Endothelial cell of umbilical vein (primary cell): ENCODE measurements at regions not wholly inside any gene's neighbourhood (a gene's known extent, or its start where the extent isn't known, plus 50 kb on each side); places are given as distances from the start of the nearest gene placed in this dataset.

Experiments
- BruUV-seq: library from RNA; stranded (reverse); fragments of 400-500 nt; replicated peaks from 2 replicates; lab custom pipeline; 2021; lab: Mats Ljungman, UMichigan
- CTCF ChIA-PET: fragments of 300-600, 350-600 bp; sonication (Branson Sonifier 250); formaldehyde crosslinking; loops from one replicate; lab custom pipeline; 2021; ENCODE audit warnings: antibody characterized with exemption, inconsistent platforms; lab: Charles Lee
- POLR2A ChIA-PET: fragments of 300-600, 350-600 bp; sonication (Branson Sonifier 250); formaldehyde crosslinking; loops from one replicate; lab custom pipeline; 2021; ENCODE audit warnings: antibody characterized with exemption, inconsistent platforms; lab: Charles Lee
- DNase-seq: peaks from one replicate; pipeline ENCODE4 v3.0.0-alpha.2; 2011; ENCODE audit warnings: low read depth, low spot score
- FAIRE-seq: peaks from 2 replicates; lab custom pipeline; 2011; peaks lifted over from hg19 to GRCh38; lab: Jason Lieb, UNC
- H2AFZ ChIP-seq: 2 replicates; pipeline ENCODE4 v1.6.0; 2012; ENCODE audit warnings: low read depth, low read length, control low read depth, inconsistent platforms
- H3K27ac ChIP-seq: 2 replicates; pipeline ENCODE4 v1.5.1; 2011; ENCODE audit warnings: low read depth, mild to moderate bottlenecking, control low read depth, low read length, moderate library complexity; ENCODE audit not compliant: insufficient read depth
- H3K27me3 ChIP-seq, 2 experiments: 2 replicates each; pipeline versions ENCODE4 v1.6.0 to v1.6.1; 2011; ENCODE audit warnings: low read length in 2 of 2, mixed read lengths in 1 of 2; ENCODE audit not compliant: control insufficient read depth in 2 of 2, insufficient read depth in 2 of 2
- H3K36me3 ChIP-seq, 2 experiments: 2 replicates in 1 of 2; 3 replicates in 1 of 2; pipeline ENCODE4 v1.5.1; 2011; ENCODE audit warnings: low read length in 2 of 2, mild to moderate bottlenecking in 1 of 2, moderate library complexity in 1 of 2; ENCODE audit not compliant: control insufficient read depth in 2 of 2, insufficient read depth in 2 of 2; ENCODE audit errors: extremely low read depth in 1 of 2
- H3K4me1 ChIP-seq: 3 replicates; pipeline ENCODE4 v1.5.1; 2011; ENCODE audit warnings: mild to moderate bottlenecking, low read length; ENCODE audit not compliant: control insufficient read depth, insufficient read depth; ENCODE audit errors: extremely low read depth
- H3K4me2 ChIP-seq: 2 replicates; pipeline ENCODE4 v1.6.1; 2011; ENCODE audit warnings: low read length, control low read depth, mixed read lengths; ENCODE audit not compliant: insufficient read depth
- H3K4me3 ChIP-seq, 3 experiments: fragments of 200-600 bp in 1 of 3; sonication (generic), shearing (Covaris generic) in 1 of 3; replicated peaks in 1 of 3; 2 replicates each; pipeline ENCODE4 v1.5.1; 2011 to 2016; ENCODE audit warnings: control low read depth in 3 of 3, low read length in 3 of 3, mild to moderate bottlenecking in 2 of 3, inconsistent platforms in 1 of 3, low read depth in 1 of 3, moderate library complexity in 1 of 3; ENCODE audit not compliant: insufficient read depth in 1 of 3
- H3K79me2 ChIP-seq: 2 replicates; pipeline ENCODE4 v1.6.0; 2012; ENCODE audit warnings: low read length, inconsistent platforms; ENCODE audit not compliant: control insufficient read depth, insufficient read depth
- H3K9ac ChIP-seq: replicated peaks from 2 replicates; pipeline ENCODE3; 2011; ENCODE audit warnings: low read length, control low read depth; ENCODE audit not compliant: insufficient read depth; ENCODE audit errors: extremely low read depth
- H3K9me1 ChIP-seq: replicated peaks from 3 replicates; pipeline ENCODE4 v1.6.0; 2011; ENCODE audit warnings: mild to moderate bottlenecking, low read length; ENCODE audit not compliant: control insufficient read depth, insufficient read depth; ENCODE audit errors: extremely low read depth
- H3K9me3 ChIP-seq: replicated peaks from 2 replicates; pipeline ENCODE4 v1.5.1; 2012; ENCODE audit warnings: low read length, inconsistent platforms; ENCODE audit not compliant: control insufficient read depth, insufficient read depth
- H4K20me1 ChIP-seq: replicated peaks from 2 replicates; pipeline ENCODE3; 2011; ENCODE audit warnings: mild to moderate bottlenecking, low read length; ENCODE audit not compliant: control insufficient read depth, insufficient read depth; ENCODE audit errors: extremely low read depth
- CTCF ChIP-seq, 2 donors: IDR thresholded peaks; 1 replicate in 1 of 2; 2 replicates in 1 of 2; pipeline ENCODE4 v1.5.1; 2011; ENCODE audit warnings: low read length in 2 of 2, mild to moderate bottlenecking in 2 of 2, moderate library complexity in 2 of 2, control low read depth in 1 of 2, inconsistent platforms in 1 of 2, low read depth in 1 of 2; ENCODE audit not compliant: insufficient read depth in 1 of 2; ENCODE audit errors: extremely low read depth in 1 of 2
- EZH2 ChIP-seq: IDR thresholded peaks from 2 replicates; pipeline ENCODE4 v1.6.1; 2012; ENCODE audit warnings: borderline replicate concordance, low read depth, mild to moderate bottlenecking, moderate library complexity, low read length, inconsistent platforms; ENCODE audit not compliant: severe bottlenecking
- GATA2 ChIP-seq: IDR thresholded peaks from 2 replicates; pipeline ENCODE4 v1.7.0; 2011; ENCODE audit warnings: low read depth, mild to moderate bottlenecking, moderate library complexity, mixed read lengths, low read length; ENCODE audit not compliant: insufficient read length, insufficient read depth
- JUN ChIP-seq: IDR thresholded peaks from 2 replicates; pipeline ENCODE4 v1.6.1; 2011; ENCODE audit warnings: borderline replicate concordance, low read depth; ENCODE audit not compliant: insufficient read length, insufficient read depth
- MAX ChIP-seq: IDR thresholded peaks from 2 replicates; pipeline ENCODE4 v1.6.1; 2011; ENCODE audit not compliant: insufficient read depth, insufficient read length
- MYC ChIP-seq: IDR thresholded peaks from one replicate; pipeline ENCODE4 v1.6.1; 2011; ENCODE audit warnings: mild to moderate bottlenecking, low read depth, low read length
- POLR2A ChIP-seq: IDR thresholded peaks from 2 replicates; pipeline ENCODE4 v1.6.1; 2012; ENCODE audit warnings: low read depth, mild to moderate bottlenecking, control low read depth, low read length
- dilution Hi-C: fragments of 300-500 bp; cut with MboI; formaldehyde crosslinking; loops from one replicate; pipeline ENCODE4 v1.15.0; 2019; ENCODE audit warnings: low sequenced_read_pairs; ENCODE audit not compliant: extremely low pct_ligation_motif_present
- intact Hi-C: fragments of 100-400 bp; cut with micrococcal nuclease; formaldehyde crosslinking; loops from one replicate; pipeline ENCODE4 v1.10.0; 2022

- Histone ChIP-seq H3K9ac (no peak overlapping the region), H4K20me1 (no peaks in the 10 kb centered on the region), H3K27me3 (no peaks in the 10 kb centered on the region), H3K4me3 (no peak overlapping the region), H3K4me2 (no peak overlapping the region), H3K79me2 (no peaks in the 10 kb centered on the region), H3K9me1 (no peaks in the 10 kb centered on the region), H2AFZ (no peak overlapping the region), H3K36me3 (no peaks in the 10 kb centered on the region), H3K27ac (no peak overlapping the region), H3K9me3 (no peaks in the 10 kb centered on the region), H3K4me1 (no peaks in the 10 kb centered on the region)
- ChIA-PET CTCF (interaction anchor here (0.6 to 1.3 kb wide), 3 partner anchors 8 to 290 kb away, joined by 3 read pairs; no protein-coding TSS in a partner anchor), POLR2A (no interaction called here)
- TF ChIP-seq EZH2 (no peak), CTCF (IDR thresholded peaks at IDR 0.05; ENCODE audit: extremely low read depth in 1 of 2, insufficient read depth in 1 of 2, low read depth in 1 of 2, low read length in 2 of 2) (no peak), GATA2 (no peak), MYC (no peak), POLR2A (no peak), MAX (no peak), JUN (no peak)
- dilution Hi-C loops: no loop called here
- intact Hi-C loops: no loop called here
- no peak for DNase-seq
- FAIRE-seq: no peak
- BruUV-seq: no TSS peak
Measured at GRCh38 chr7:117937049-117937752, 64.0 kb upstream of the CTTNBP2 start.
